Colonic mucosa (tissue), 4 donors: ENCODE measurements at regions not wholly inside any gene's neighbourhood (a gene's known extent, or its start where the extent isn't known, plus 50 kb on each side); places are given as distances from the start of the nearest gene placed in this dataset.

Source experiments
- DNase-seq: peaks from one replicate; pipeline ENCODE4 v3.0.0-alpha.2; 2020
- H3K27ac ChIP-seq: fragments of 200-600 bp; one replicate; pipeline ENCODE4 v1.8.0; 2021
- H3K27me3 ChIP-seq: fragments of 200-600 bp; one replicate; pipeline ENCODE4 v1.8.0; 2021
- H3K36me3 ChIP-seq: fragments of 200-600 bp; one replicate; pipeline ENCODE4 v1.8.0; 2021
- H3K4me1 ChIP-seq: fragments of 200-600 bp; one replicate; pipeline ENCODE4 v1.8.0; 2021; ENCODE audit warnings: mild to moderate bottlenecking
- H3K4me3 ChIP-seq: fragments of 200-600 bp; one replicate; pipeline ENCODE4 v1.8.0; 2021
- H3K9ac ChIP-seq, 2 donors: one replicate each; pipeline ENCODE4 v1.7.0; 2013; ENCODE audit warnings: control low read depth in 2 of 2, low read depth in 2 of 2, low read length in 2 of 2
- H3K9me3 ChIP-seq: fragments of 200-600 bp; one replicate; pipeline ENCODE4 v1.8.0; 2021
- CTCF ChIP-seq: fragments of 200-600 bp; IDR thresholded peaks from one replicate; pipeline ENCODE4 v1.8.0; 2022; ENCODE audit warnings: antibody characterized with exemption, mild to moderate bottlenecking
- intact Hi-C: fragments of 100-400 bp; cut with DNase I; formaldehyde crosslinking; loops from one replicate; pipeline ENCODE4 v1.14.1; 2022
- donor health status: healthy.
- donor health status: DM: no; HTN: no; CAD: no.
- donor health status: DM: no; HTN: no; CAD: no.

- Histone ChIP-seq H3K36me3 (no peaks in the 10 kb centered on the region), H3K9me3 (no peaks in the 10 kb centered on the region), H3K9ac (no peak overlapping the region), H3K4me3 (no peak overlapping the region), H3K27me3 (no peaks in the 10 kb centered on the region), H3K27ac (no peak overlapping the region), H3K4me1 (no peaks in the 10 kb centered on the region)
- DNase-seq = no peak
- no peak for TF ChIP-seq CTCF
- intact Hi-C loops = no loop called here
Measured at GRCh38 chr19:30757104-30757836, 385.1 kb downstream of the ZNF536 start.

GRCh38 chr19:30755581-30755980 is 383.4 kb downstream of the ZNF536 start:
- intact Hi-C loops = no loop called here
- Histone ChIP-seq H3K9me3 (no peaks in the 10 kb centered on the region), H3K4me3 (no peak overlapping the region), H3K27ac (no peak overlapping the region), H3K36me3 (no peaks in the 10 kb centered on the region), H3K9ac (no peak overlapping the region), H3K27me3 (no peaks in the 10 kb centered on the region), H3K4me1 (no peaks in the 10 kb centered on the region)
- no peak for DNase-seq
- no peak for TF ChIP-seq CTCF

- H3K4me3 ChIP-seq = no peak overlapping the region
- intact Hi-C loops = no loop called here
- no peak for DNase-seq
- no peaks in the 10 kb centered on the region for H3K4me1 ChIP-seq
- no peaks in the 10 kb centered on the region for H3K36me3 ChIP-seq
- TF ChIP-seq CTCF = no peak
- no peaks in the 10 kb centered on the region for H3K9me3 ChIP-seq
- H3K9ac ChIP-seq = no peak overlapping the region
- H3K27me3 ChIP-seq = no peaks in the 10 kb centered on the region
- H3K27ac ChIP-seq = no peak overlapping the region
Measured at GRCh38 chr19:30754162-30754561, 382.0 kb downstream of the ZNF536 start.

GRCh38 chr19:30752876-30753275 is 380.7 kb downstream of the ZNF536 start:
- Histone ChIP-seq H3K27me3 (no peaks in the 10 kb centered on the region), H3K9me3 (no peaks in the 10 kb centered on the region), H3K4me1 (no peaks in the 10 kb centered on the region), H3K27ac (no peak overlapping the region), H3K9ac (no peak overlapping the region), H3K36me3 (no peaks in the 10 kb centered on the region), H3K4me3 (no peak overlapping the region)
- no peak for TF ChIP-seq CTCF
- intact Hi-C loops = no loop called here
- DNase-seq = no peak

- TF ChIP-seq CTCF = no peak
- H3K36me3 ChIP-seq = no peaks in the 10 kb centered on the region
- intact Hi-C loops = no loop called here
Measured at GRCh38 chr19:30752201-30752600, 380.0 kb downstream of the ZNF536 start.

More at GRCh38 chr19:30752201-30752600, 380.0 kb downstream of the ZNF536 start:
- Histone ChIP-seq H3K27me3 (no peaks in the 10 kb centered on the region), H3K4me1 (no peaks in the 10 kb centered on the region), H3K9me3 (no peaks in the 10 kb centered on the region), H3K27ac (no peak overlapping the region), H3K4me3 (no peak overlapping the region), H3K9ac (no peak overlapping the region)
- DNase-seq = no peak
